GM21723 (cell line): ENCODE measurements at regions not wholly inside any gene's neighbourhood (a gene's known extent, or its start where the extent isn't known, plus 50 kb on each side); places are given as distances from the start of the nearest gene placed in this dataset.

Experiments used
- ATAC-seq: cut with Tn5 transposase; IDR thresholded peaks from one replicate; pipeline ENCODE4 v1.9.1; 2021; ENCODE audit warnings: mild to moderate bottlenecking, moderate library complexity; ENCODE audit not compliant: unreplicated experiment

DNA sequence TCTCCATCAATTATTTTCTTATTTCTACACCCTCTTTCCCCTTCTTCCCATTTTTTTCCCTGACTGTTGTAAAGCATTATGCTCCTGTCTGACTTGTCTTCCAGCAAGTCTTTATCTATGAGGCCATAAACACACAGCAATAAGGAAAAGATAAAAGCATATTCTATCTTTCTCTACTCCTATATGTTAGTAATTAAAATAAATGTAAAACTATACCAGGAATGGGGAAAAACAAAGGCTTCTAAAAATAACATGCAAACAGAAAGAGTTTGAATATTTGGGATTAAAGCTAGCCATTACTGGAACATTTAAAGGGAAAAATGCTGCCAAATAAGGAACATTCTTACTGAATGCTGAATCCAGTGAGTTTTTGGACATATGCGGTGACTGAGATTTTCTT is 471.7 kb upstream of the HS3ST1 start:
- no peak for ATAC-seq

DNA sequence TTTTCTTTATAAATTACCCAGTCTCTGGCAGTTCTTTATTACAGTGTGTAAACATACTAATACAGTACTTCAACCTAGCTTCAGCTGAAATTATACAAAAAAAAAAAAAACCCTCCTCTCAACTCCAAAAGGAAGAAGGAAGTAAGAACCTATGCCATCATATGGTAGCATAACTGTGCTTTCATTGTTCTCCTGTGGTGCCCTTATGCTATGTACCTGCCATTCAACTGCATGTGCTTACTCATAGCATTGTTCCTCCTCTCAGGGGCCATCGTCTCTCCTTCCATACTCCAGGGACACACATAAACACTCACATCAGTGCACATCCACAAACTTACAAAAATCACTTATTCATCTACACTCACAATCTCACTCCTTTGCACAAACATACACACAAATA is 470.1 kb upstream of the HS3ST1 start:
- ATAC-seq = no peak

DNA sequence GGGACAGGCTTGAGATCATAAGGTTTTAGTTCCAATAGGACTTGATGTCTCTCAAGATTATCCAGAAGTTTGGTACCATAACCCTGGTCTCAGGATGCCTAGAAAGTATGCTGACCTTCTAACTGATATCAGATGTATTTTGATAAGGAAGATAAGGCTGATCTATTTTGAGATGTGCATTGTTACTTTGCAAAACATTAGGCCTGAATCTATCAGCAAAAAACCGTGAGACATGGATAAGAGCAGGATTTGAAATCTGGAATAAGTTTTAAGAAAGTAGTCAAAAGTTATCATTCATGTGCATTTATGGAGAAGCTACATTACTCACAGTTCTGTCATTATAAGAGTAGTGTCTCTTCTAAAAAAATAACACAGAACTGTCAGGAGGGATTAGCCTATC is 467.1 kb upstream of the HS3ST1 start:
- no peak for ATAC-seq

DNA sequence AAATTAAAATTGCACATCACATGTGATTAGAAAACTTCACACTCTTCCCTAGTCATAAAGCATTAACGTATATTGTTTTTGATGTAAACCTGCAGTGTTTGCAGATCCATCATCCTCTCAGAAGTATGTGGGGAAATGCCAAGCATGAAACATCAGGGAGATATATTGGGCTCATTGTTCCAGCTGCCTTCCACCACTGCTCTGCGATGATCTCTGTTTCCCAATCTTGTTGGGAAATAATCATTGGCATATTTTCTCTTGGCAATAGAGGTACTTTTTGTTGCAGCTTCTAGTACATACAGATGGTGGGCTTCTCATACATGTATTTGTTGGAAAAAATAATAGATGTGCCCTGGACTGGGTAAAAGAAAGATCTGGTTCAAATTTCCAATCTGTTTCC is 466.3 kb upstream of the HS3ST1 start:
- ATAC-seq = no peak

DNA sequence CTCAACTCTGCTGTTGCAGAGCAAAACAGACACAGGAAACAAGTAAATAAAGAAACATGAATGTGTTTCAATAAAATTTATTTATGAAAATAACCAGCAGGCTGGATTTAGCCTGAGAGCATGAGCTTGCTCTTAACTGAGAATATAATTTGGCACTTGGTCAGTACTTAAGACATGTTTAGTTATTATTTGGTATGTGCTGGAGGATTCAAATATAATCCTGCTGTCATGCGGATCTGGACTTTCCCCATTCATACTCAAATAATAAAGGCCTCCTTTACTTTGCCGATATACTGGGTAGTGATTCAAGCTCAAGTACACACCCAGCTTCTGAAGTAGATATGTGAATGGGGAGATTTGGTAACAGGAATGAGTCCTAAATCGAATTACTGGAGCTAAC is 465.5 kb upstream of the HS3ST1 start:
- ATAC-seq = no peak

DNA sequence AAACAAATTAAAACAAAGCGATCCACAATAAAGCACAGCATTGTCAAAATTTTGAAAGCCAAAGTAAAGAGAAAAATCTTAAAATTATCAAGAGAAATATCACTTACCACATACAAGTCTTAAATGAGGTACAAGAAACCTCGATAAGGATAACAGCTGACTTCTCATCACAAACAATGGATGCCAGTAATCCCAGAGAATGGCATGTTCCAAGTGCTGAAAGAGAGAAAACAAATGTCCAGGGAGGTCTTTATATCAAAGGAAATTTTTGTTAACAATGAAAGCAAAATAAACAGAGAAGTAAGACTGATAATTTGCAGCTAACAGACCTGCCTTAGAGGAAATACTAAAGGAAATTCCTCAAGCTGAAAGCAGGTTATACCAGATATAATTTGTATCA is 460.4 kb upstream of the HS3ST1 start:
- ATAC-seq = no peak

DNA sequence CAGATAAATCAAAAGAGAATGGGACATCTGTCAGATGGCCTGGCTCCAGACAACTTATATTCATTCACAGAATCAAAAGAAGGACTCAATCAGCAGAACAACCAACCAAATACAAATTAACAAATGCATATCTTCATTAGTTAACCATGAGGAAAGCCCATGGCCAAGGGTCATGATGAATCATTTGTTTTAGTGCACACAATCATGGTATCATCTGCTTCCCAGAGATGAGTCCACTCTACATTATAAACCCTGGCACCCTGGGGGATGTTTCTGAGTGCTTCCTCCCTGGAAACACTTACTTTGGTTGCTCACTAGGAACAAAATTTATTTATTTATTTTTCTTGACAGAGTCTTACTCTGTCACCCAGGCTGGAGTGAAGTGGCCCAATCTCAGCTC is 453.3 kb upstream of the HS3ST1 start:
- no peak for ATAC-seq

DNA sequence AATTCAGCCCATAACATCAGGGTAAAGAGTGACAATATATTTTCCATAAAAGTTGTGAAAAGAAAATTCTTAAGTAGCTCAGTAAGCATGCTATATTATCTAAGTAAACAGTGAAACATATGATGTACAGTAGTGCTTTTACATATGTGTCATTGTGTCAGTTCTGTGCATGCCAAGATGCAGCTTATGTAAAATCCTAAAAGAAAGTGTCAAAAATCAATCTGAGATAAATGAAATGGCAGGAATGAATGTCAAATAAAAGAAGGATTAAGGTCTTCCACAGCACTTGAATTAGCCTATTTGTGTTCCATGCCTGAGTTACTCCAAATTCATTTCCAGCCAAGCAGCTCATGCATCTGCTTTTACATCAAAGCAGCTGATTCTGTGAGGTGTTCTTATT is 452.7 kb upstream of the HS3ST1 start:
- no peak for ATAC-seq

DNA sequence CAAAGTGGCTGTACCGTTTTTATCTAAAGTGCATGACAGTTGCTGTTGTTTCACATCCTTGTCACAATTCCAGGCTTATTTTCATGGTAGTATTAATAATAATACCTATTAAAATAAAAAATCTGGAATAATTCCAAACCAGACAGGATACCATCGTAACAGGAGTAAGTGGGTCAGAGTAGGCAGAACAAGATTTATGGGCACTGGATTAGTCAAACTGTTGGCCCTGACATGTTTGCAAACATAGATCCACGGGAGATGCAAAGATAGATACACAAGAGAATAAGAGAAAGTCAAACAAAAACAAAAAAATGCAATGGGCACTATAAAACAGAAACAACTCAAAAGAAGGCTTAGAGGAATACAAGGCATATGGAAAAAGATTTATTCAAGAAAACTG is 449.5 kb upstream of the HS3ST1 start:
- no peak for ATAC-seq

DNA sequence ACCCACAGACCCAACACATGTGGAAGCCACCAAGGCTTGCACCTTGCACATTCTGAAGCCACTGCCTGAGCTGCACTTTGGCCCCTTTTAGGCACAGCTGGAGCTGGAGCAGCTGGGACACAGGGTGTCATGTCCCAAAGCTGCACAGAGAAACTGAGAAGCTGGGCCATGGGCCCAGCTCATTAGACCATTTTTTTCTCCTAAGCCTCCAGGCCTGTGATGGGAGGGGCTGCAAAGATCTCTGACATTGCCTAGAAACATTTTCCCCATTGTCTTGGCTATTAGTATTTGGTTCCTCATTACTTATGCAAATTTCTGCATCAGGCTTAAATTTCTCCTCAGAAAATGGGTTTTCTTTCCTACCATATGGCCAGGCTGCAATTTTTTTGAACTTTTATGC is 447.4 kb upstream of the HS3ST1 start:
- ATAC-seq = no peak

DNA sequence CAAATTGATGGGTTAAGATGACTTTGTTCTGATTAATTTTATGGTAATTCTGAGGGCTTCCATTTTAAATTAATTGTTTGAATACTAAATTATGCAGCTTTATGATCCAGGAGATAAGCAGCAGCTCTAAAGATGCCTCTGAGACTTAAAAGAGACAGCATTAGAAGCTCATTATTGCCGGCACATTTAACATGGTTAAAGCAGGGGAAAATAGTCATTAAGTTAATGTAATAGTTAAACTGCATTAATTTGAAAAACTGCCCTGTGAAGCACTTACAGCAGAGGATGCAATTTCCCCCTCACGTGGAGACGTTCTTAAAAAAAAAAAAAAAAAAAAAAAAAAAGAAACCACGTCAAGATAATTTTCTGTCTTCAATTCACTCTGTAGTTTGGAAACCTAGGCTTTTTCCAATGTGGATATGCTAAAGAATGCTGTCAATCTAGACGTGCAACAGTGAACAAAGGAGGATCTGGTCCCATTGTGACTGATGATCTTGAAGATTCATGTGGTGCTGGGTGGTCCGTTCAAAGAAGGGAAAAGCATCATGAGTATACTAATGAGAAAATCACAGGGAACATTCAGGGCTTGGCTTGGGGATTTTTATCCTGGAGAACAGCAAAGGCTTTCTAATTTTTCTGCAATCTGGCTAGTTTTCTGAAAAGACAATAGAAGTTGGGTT is 440.6 kb upstream of the HS3ST1 start:
- no peak for ATAC-seq

DNA sequence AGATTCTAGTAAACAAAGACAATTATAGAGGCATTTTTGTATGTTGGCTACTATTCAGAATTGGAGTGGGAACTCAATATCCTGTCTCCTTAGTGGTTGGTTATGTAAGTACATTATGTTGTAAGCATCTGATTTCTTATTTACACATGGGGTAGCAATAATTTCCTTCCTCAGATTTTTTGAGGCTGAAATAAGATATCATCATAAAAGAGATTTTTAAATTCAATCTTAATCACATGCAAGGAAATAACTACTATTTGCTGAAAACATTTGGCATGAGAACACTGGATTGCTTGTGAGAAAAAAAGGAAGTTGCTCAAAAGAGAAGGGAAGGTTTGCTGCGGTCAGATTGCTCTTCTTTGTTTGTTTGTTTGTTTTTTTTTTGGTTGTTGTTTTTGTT is 437.7 kb upstream of the HS3ST1 start:
- ATAC-seq = no peak

DNA sequence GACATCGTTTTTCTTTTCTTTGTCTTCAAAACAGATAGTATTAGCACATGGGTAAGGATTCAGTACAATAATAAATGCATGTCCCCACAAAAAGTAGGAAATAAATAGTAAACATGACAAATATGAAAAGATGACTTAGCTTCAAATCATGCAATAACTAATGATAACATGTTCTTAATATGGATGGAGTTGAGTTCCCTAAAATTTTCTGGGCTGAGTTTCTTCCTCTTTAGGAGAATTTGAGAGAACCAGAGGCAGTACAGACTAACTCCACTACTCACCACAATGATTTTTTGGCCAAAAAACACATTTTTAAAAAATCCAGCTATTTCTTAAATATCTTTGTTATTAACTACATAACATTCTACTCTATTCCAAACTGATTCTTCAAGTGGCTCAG is 432.3 kb upstream of the HS3ST1 start:
- no peak for ATAC-seq

DNA sequence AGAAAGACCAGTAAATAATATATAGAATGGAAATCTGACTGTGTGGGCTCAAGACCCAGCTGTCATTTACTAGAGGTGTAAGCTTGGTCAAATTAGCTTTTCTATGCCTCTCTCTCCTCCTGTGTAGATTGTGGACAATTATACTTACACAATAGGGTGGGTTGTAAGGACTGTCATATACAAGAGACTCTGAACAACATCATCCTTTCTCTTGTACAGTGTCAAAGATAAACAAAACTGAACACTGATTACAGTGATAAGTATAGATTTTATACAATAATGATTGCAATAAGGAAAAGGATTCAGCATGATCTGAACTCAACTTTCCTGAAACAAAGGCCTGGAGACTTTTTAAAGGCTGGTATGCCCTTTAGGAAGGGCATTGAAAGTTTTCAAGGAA is 429.2 kb upstream of the HS3ST1 start:
- ATAC-seq = no peak

DNA sequence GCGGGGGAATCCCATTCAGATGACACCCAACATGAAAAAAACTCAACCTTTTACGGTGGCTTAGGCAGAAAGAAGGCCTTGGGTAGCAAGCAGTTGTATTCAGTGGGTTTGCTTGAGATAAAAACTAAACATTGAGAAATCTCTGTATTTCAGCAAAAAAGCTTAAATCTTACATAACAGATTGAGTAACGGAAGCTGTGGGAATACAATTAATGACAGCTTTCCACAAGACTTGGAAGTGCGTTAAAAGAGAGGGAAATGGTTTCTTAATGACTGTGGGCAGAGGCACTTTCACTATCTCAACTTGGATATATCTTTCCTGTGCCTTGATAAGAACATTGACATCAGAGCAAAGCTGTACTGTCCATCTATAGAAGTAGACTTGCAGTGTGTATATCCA is 418.5 kb upstream of the HS3ST1 start:
- ATAC-seq = no peak

DNA sequence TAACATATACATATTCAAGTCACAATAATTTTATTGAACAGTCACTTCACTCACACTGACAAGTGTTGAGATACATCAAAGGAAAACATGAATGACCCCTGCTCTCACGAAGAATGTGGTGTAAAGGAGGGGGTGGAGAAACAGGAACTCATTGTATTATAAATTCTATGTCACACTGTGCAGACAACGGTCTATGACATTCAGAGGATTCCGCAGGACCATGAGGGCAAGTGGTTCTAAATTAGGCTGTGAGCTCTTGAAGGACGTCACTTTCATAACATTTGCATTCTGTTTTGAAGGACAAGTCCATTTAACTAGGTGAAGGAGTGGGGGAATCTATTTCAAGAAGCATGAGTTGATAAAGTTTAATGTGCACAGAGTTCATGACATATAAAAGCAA is 415.2 kb upstream of the HS3ST1 start:
- no peak for ATAC-seq

DNA sequence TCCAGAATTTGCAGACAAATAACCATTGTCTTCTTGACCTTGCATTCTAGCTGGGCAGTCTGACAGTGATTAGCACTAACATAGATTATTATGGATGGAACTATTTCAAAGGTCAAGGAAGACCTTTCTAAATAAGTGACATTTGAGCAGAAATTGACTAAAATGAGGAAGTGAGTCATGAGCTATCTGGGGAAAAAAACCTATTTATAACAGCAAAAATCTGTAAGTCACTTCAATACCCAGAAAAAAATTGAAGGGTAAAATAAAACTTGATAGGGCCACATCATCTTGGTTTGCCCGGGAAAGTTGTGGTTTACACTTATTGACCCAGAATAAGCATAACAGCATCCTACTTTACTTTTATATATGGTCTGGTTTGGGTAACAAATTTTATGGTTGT is 414.6 kb upstream of the HS3ST1 start:
- no peak for ATAC-seq

DNA sequence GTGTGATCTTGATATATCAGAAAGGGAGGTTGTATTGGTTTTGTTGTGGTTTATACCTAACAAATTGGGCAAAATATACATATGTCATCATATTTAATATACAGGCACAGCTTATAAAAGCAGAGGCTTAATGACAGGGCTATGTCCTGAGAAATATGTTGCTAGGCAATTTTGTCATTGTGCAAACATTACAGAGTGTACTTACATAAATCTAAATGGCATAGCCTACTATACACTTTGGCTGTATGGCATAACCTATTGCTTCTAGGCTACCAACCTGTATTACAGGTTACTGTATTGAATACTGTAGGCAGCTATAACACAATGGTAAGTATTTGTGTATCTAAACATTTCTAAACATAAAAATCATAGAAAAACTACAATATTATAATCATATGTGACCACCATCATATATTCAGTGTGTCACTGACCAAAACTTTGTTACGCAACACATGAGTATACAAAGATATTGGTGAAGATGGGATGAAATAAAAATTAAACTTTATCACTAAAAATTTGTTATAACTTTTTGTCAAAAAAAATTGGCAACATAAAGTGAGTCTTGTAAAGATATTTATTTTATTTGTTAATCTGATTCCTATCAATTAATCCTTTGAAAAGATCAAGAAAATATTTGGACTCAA is 414.0 kb upstream of the HS3ST1 start:
- no peak for ATAC-seq

DNA sequence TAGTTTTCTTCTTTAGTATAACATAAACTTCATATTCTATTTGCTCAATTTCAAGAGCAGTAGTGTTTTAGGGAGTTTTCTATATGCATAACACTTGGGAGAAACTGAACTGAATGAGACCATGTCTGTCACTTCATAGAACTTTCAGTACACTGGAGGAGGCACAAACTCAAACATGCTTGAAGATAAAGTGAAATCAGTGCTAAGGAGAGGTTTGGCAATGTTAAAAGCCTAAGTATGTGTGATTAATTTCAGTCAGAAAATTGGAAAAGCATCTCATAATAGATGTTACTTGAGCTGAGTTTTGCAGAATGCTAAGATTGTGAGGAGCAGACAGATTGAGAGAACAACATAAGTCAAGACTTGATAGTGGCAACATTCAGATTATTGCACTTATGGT is 411.2 kb upstream of the HS3ST1 start:
- ATAC-seq = no peak

DNA sequence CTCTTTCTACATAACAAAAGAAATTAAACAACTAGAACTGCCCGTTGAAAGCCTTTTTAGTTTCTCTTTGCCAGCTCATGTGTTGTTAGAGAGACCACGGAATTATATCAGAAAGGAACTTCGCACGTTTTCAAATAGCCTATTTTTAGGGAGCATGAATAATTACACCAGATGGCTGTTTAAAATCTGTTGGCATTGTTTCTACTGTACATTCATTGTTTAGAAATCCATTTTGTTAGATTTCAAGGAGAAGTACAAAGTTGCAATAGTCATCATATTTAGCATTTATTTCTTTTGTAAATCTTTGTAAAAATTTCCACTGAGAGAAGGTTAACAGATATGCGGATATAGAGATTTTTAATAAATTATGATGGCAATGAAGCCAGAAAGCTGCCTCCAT is 403.0 kb upstream of the HS3ST1 start:
- no peak for ATAC-seq

DNA sequence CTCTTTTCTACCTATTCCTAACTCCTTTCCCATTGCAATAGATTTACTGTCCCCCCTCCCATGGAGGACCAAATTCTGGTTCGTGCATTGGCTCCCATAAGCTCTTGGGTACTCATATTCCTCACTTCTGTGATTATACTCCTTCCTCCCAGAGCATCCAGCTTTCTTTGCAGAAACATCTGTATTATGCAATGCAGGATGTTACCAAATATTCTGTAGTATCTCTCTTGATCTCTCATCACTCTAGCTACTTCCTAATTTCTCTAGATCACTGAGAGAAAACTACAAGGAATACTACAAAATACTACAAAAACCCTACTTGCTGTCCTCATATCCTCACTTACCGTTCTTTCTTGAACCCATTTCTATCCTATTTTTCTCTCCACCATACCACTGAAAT is 395.9 kb upstream of the HS3ST1 start:
- ATAC-seq = no peak

DNA sequence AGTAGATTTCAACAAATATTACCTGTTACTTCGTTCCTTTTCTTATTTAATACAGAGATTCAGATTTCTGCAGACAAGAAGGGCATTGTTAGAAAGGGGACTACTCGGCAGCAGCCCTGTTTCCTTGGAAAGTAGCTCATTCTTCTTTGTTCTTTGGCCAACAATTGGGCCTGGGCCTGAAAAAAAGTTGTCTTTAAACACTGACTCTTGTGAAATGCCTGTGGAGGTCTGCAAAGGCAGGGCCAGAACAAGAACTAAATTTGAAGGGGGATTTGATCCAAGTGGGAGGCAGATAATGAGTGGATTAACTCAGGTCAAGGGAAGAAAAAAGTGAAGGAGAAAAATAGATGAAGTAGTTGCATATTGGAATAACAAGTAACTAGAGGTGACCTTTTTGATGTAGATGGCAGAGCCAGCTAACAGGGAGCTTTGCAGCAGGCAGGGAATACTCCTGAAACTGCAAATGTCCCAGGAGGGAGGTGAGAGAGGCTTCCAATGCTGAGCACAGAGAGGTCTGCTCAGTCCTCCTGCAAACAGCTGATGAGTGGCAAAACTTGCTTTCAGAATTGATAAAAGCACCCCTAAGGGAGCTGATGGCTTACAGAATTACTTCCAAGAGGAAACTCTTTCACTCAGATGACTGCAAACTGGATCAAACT is 393.2 kb upstream of the HS3ST1 start:
- ATAC-seq = no peak

DNA sequence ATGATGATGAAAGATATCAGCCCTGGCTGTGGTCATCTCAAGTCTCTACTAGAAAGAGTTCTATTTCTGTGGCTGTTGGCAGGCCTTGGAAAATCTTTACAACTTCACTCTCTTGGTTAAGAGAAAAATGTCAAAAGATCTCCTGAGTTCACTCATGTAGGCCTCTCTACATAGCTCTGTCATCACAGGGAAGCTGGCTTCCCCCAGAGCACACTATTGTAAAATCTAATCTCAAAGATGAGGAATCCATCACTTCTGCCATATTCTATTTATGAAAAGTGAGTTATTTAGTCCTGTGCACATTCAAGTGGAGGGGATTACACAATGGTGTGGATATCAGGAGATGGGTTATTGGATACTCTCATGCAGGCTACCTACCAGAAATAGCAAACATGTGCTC is 388.4 kb upstream of the HS3ST1 start:
- no peak for ATAC-seq
